HG03159 (cell line): ENCODE measurements at regions not wholly inside any gene's neighbourhood (a gene's known extent, or its start where the extent isn't known, plus 50 kb on each side); places are given as distances from the start of the nearest gene placed in this dataset.

Experiments used
- ATAC-seq: cut with Tn5 transposase; IDR thresholded peaks from one replicate; pipeline ENCODE4 v1.9.1; 2021; ENCODE audit warnings: mild to moderate bottlenecking, moderate library complexity; ENCODE audit not compliant: unreplicated experiment

DNA sequence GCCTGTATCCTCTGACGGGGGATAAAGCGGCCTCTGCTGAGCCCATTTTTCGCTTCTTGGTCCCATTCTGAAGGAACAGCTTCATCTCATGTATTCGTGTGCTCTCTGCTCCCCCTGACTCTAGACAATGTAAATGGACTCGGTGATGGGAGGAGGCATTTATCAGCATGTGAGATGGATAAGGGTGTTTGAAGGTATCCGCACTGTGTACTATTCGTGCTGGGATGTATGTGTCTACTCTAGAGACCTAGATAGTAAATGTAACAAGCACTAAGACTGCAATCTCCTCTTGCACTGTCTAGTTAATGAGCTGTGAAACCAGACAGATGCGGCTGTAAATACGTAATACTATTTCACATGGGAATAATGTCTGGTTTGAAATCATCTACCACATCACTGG is 134.6 kb upstream of the ARGLU1 start:
- ATAC-seq = no peak

DNA sequence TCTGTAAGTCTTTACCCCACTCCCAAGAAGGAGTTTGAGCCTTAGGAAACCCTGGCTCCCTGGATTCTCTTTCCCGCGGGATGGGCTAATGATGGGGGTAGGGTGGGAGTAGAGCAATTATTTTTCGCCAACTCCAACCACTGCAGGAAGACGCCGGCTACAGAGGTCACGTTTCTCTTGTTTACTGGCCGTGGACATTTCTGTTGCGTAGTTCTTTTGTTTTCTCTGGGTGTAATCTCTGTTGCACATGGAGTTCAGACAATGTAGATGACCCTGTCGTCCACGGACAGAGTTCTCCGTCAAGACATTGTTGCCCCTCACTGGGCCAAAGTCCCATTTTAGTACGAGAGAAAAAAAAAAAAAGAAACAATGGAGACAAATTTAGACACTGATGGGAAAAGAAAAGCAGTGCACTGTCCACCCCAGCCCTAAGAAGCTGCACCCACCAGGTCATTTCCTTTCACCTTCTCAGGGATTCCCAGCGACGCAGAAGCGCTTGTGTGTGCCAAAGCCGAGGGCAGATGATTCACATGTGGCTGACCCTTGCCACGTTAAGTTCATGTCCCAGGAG is 133.9 kb upstream of the ARGLU1 start:
- ATAC-seq = no peak

DNA sequence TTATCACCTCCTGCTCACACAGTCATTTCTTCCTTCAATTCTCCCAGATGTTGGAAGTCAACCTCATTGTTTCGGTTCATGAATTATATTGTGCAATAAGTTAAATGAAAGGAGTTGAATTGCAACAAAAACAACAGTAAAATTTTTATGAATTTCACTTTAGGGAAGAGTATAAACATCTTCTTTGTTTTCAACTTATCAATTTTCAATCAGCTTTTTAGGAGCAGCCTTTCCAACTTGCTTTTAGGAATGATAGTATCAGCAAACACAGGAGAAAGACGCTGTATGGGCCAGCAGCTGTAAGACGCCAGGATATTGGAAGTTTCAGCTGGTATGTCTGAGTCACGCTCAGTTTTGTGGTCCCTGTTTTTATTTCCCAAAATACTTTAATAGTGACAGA is 132.5 kb upstream of the ARGLU1 start:
- ATAC-seq = no peak

DNA sequence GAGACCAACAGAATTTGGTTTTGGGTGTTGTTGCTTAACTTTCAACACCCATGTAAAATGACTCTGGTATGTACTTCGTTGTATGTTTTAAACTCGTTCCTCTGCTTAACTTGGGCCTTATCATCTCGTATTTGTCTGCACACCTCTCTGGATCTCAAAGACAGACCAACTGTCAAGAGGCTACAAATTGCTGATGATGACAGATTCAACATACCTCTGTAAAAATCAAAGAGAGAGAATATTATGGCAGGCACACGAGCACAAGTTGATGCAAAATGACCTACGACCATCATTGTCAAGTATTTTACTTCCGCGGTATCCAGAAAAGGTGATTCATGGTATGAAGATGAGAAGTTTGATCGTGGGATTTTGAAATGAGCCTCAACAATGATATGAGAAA is 132.1 kb upstream of the ARGLU1 start:
- no peak for ATAC-seq

DNA sequence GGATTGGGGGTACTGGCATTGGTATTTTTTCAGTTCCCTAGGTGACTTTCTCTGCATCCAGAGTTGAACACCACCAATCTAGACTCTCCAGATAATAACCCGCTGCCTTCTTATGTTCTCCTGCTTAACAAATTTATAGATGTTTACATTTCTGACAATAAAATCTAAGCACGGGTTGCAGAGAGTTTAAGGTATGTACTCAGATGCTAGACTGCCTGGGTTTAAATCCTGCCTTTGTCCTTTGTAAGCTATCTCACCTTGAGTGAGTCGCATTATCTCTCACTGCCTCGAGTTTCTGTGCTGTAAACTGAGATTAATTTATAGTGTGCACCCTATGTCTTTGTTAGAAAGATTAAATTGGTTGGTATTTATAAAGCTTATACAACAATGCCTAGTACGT is 131.4 kb upstream of the ARGLU1 start:
- ATAC-seq = no peak

DNA sequence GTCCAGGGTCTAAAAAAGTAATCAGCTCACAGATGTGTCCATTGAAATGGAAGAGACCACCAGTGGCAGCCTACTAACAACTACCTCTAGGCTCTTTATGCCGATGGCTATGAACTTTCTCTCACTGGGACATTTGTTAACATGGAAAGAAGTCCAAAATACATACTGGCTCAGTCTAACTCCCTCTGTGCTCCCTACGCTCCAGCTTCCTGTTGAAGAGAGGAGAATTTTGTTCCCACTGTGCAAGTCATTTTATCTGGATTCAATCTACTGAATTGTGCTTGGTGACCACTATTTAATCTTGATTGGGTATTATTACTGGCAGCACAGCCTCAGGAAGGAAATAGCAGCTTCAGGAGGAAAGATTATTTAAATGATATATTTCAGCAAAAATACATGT is 128.8 kb upstream of the ARGLU1 start:
- ATAC-seq = no peak

DNA sequence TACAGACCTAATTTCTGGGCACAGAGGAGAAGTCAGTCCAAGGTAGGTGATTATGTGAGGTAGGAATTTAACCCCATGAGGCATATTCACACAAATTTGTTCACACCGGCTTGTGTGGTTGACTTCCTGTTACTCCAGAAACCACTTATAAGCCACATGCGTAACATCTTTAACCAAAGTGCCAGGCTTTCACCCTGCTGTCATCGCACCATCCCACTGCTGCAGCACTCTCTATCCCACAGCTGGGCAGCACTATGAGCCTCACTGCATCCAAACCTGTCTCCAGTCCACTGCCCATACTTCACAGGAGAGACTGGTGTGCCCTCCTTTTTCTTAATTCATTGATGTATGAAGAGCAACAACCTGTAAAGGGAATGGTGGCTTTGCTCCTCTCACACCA is 128.2 kb upstream of the ARGLU1 start:
- ATAC-seq = no peak

DNA sequence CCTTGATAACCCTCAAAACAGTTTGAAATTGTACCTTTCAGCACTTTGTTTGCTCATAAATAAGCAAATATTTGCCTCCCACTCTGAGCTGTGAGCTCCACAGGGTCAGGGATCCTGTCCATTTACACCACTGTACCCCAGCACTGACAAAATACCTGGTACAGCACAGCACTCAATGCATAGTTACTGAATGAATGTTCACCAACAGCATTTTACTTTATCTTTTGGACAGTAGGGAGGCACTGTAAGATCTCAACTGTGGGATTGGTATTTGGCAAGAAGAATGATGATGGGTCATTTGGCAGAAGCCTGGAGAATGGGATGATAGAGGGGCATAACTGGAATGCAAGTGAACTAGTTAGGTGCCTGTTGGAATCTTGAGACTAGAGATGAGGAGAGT is 127.2 kb upstream of the ARGLU1 start:
- ATAC-seq = no peak

DNA sequence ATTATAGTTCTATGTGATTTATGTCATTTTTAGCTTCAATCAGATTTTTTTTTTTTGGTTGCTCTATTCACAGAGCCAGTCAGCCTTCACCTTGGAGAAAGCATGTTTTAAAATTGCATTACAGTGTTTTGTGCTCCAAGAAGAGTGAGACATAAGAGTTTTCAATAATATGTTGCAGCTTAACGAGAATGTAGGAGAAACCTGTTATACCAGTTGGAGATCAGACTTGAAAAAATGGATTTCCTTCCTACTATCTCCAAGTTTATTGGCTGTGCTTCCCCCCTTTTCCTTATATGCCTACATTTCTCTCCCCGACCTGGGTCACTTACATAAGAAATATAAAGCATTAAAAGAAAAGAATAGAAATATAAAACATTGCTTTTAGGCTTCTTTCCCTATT is 123.9 kb upstream of the ARGLU1 start:
- ATAC-seq = no peak

DNA sequence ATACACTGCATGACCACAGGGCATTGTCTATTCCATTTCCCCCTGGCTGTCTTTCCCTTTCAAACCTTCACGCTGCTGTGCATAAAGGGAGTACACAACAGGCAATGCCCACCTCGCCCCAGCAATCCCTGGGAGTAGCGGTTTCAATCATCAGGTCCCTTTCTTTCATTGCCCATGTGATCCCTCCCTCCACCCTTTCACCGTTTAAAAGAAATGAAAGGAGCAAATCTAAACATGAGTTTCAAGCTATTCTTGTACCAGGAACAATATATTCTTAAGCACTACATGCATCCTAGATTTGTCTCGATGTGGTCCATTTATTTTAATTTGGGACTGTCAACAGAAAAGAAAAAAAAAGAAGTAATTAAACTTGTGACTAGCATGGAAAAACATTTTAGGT is 123.4 kb upstream of the ARGLU1 start:
- no peak for ATAC-seq

DNA sequence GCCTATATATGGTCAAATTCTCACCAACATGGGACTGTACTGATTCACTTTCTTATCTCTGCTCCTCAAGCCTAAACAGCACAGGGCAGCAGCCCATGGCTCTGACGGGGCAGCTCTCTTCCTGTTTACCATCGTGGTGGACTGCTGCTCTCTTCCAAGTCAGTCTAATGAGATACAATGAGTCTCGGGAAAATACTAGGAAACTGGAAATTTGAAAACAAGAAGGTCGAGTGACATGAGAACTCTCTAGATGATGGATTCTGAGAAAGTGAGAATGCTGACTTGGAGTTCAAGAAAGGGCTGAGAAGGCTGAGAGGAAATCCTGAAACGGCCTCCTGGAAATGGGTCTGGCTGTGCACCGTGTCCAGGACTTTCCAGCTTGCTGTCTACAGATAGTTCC is 122.8 kb upstream of the ARGLU1 start:
- no peak for ATAC-seq

DNA sequence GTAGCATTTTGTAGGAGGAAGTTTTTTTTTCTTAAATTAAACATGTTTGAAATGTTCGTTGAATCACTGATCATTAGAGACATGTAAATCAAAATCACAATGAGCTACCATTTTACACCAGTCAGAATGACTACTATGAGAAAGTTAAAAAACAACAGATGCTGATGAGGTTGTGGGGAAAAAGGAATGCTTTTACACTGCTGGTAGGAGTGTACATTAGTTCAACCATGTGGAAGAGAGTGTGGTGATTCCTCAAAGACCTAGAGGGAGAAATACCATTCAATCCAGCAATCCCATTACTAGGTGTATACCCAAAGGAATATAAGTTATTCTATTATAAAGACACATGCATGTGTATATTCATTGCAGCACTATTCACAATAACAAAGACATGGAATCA is 122.0 kb upstream of the ARGLU1 start:
- no peak for ATAC-seq

DNA sequence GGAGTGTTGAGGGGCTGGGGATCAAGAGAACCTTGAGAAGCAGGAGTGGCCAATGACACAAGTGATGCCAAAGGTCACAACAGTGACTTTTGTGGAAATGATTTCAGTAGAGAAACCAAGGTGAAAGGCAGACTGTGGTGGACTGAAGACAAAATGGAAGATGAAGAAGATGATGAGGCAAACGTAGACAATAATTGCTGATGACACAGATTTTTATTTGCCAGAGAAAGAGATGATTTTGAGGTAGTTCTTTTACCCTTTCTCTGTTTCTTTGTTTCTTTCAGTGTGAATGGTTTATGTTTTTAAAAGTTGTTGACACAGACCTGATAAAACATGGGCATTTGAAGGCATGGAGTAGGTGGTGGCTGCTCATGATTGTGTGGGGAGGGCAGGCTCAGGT is 121.0 kb upstream of the ARGLU1 start:
- ATAC-seq = no peak

DNA sequence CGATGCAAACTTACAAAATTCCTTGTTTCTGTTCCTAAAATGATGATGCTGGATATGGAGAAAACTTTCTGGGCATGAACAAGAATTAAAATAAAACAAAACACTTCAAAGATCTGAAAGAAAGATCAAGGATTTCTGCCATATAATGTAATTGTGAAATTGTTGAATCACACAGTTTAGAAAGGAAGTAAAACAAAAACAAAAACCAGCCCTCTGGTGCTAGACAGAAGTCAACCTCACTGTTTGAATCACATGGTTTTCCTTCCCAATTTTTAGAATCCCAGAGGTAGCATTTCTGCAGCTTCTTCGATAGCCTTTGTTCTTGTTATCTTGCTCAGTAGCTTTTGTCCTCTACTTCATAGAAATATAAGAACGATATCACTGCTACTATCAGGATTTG is 118.2 kb upstream of the ARGLU1 start:
- no peak for ATAC-seq

DNA sequence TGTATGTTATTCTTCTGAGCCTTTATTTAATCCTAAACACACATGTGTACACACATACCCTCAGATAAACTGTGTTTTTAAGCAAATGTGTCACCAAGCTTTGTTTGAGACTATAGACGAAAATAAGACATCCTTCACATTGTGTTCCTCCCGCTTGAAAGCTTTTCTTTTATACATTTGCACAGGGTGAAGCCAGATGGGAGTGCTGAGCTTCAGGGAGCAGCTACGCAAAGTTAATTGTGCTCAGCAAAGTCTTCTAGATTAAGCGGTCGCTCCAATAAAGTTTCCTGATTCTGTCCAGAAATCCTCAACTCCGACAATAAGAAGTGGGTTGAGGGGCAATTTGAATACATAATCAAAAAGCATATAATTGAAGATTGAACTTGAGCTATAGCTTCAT is 117.2 kb upstream of the ARGLU1 start:
- no peak for ATAC-seq

DNA sequence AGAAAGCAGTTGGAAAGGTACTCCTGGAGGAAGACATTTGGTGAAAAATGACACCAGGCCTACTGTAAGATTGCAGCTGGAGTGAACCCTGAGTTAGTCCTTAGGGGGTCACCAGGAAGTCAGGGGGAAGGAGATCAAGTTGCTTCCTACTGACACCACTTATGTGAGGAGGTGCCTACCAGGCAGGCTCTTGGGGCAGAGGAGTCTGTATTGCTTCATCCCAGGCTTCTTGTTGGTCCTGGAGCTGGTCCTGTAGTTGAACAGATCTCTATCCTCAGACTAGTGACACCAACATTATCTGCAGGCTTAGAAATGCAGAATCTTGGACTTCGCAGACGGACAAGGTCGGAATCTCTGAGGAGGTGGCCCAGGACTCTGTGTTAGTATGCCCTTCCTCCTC is 116.0 kb upstream of the ARGLU1 start:
- no peak for ATAC-seq

DNA sequence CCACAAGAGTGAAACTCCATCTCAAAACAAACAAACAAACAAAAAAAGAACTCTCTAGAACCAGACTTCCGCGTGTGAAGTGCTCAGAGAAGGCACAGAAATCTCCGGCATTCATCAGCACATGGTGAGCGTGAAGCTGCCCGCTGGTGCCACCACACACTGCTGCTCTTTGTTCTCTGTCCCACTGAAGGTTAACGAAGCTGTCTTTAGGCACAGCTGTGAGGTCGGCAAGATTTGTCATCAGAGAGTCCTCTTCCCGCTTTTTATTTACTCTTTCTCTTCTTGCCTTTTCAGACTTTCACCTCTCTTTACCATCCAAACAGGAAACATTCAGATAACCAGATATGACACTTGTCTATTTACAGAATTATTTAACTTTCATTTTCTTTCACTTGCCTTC is 115.2 kb upstream of the ARGLU1 start:
- ATAC-seq = no peak

DNA sequence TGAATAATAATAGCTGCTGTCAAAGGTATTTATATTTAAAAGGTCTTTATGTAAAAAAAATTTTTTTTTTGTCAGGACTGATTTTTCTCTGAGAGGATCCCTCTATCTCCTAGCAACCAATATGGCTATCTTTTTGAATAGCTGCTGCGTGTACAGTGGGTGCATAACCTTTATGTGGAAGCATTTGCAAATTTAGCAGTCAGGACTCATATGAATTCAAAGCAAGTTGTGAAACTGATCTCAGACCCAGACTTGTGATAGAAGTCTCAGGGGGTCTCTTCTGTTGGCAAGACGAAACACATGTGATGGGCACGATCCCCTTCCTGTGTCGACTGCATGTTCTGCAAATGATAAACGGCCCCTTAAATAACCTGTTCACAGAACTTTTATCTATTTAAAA is 114.1 kb upstream of the ARGLU1 start:
- no peak for ATAC-seq

DNA sequence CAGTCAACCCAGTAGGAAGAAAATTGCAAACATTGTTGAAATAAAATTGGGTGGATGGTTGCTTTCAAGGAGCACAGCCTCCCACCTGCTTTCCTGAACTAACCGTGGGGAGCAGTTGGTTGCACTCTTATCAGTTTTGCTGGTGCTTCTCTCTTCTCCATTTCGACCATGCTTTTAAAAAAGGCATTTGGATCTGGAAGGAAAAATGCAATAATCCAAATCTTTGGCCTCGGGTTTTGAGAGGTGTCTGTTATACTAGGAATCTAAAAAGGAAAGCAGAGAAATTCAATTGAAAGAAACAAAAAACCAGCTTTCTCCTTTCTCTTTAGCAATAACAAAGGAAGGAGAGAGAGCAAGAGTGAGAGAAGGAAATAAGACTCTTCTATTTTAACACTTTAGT is 113.6 kb upstream of the ARGLU1 start:
- no peak for ATAC-seq

DNA sequence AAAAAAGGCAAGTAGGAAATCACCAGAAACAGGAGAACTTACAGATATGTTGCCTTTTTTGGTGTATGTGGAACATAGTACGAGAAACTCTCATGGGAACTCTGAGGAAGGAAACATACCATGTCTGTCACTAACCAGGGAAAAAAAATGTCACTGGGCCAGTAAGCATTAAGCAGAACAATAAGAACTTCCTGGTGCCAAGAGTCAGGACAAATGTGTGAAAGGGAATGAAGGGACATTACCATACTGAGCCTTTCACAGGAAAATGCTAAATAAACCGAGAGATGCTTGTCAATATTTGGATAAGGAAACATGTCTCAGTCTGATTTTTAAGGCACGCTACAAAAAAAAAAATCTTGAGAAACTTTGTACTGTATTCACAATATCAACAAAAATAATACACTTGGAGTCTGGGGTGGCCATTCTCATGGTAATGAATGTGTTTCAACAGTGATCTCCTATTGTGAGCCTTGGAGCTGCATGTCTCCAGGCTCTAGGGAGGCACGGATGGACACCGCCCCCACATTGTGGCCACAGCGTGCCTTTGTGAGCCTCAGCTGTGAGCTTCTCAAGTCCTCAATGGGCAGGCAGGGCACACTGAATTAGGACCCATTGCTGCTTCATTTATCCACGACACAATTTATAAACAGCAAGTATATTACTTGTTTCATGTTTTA is 113.0 kb upstream of the ARGLU1 start:
- ATAC-seq = no peak

DNA sequence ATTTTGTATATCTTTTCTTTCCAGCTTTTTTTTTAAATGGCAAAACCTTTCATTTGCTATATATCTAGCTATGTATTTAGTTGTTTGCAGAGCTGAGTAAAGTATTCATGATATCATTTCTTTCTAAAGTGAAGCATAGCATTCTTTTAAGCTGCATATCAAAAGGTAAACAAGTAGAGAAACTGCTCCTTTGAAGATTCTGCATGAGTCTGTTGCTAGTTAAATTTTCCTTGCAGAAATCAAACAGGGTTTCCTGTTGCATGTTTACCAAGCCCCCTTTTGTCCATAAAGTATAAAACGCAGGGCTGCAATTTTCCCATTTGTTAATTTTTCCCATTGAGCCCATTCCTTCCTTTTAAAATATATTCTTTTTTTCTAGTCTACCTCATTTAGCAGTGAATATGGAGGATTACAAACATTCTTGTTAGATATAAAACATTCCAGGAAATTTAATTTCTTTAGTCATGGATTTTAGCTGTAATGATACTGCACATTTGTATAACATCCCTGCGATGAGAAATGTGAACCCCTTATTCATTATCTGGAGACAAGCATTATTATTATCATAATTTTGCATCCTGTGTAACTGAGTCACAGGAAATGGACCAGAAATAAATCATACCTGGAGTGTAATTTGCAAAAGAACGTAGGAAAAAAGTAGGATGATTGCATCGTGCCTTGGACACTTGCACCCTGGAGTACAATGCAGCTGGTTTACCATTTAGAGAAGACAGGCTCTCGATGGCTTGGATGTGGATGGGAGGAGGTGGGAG is 110.9 kb upstream of the ARGLU1 start:
- no peak for ATAC-seq

DNA sequence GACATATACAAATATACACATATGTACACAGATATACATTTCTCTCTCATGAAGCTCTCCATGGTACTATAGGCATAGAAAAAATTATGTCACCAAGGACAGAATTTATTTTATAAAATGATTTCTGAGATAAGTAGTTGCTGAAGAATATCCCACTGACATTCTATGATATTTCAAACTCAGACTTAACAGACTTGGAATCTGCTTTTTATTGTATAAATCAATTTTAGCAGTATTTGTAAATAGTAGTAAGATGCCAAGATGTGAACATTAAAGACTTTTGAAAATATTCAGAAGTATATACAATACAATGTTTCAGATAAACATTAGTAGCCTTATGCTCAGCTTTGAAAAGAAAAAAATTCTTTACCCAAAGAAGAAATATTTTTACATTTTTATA is 107.4 kb upstream of the ARGLU1 start:
- no peak for ATAC-seq
